Astrocyte (in vitro differentiated cells and primary cell): ENCODE measurements at regions not wholly inside any gene's neighbourhood (a gene's known extent, or its start where the extent isn't known, plus 50 kb on each side); places are given as distances from the start of the nearest gene placed in this dataset.

Experiments used
- DNase-seq: peaks from one replicate; pipeline ENCODE4 v3.0.0-alpha.2; 2010; ENCODE audit warnings: low read depth
- FAIRE-seq: peaks from 2 replicates; lab custom pipeline; 2011; peaks lifted over from hg19 to GRCh38; lab: Jason Lieb, UNC
- H2AFZ ChIP-seq: 2 replicates; pipeline ENCODE4 v1.6.0; 2012; ENCODE audit warnings: low read depth, low read length, inconsistent platforms
- H3K27ac ChIP-seq: 2 replicates; pipeline ENCODE4 v1.5.1; 2011; ENCODE audit warnings: low read depth, low read length, inconsistent platforms
- H3K27me3 ChIP-seq: 2 replicates; pipeline ENCODE4 v1.6.0; 2011; ENCODE audit warnings: low read length, inconsistent platforms; ENCODE audit not compliant: insufficient read depth
- H3K36me3 ChIP-seq: 2 replicates; pipeline ENCODE4 v1.5.1; 2011; ENCODE audit warnings: low read length, inconsistent platforms; ENCODE audit not compliant: insufficient read depth
- H3K4me1 ChIP-seq: 2 replicates; pipeline ENCODE4 v1.5.1; 2011; ENCODE audit warnings: low read length, inconsistent platforms; ENCODE audit not compliant: insufficient read depth
- H3K4me2 ChIP-seq: 2 replicates; pipeline ENCODE4 v1.6.0; 2012; ENCODE audit warnings: low read length, inconsistent platforms
- H3K4me3 ChIP-seq: 2 replicates; pipeline ENCODE4 v1.5.1; 2011; ENCODE audit warnings: low read depth, mild to moderate bottlenecking, low read length, inconsistent platforms; ENCODE audit not compliant: insufficient read depth
- H3K79me2 ChIP-seq: 2 replicates; pipeline ENCODE4 v1.6.0; 2012; ENCODE audit warnings: mild to moderate bottlenecking, low read length, inconsistent platforms; ENCODE audit not compliant: insufficient read depth
- H3K9ac ChIP-seq: 2 replicates; pipeline ENCODE4 v1.6.0; 2012; ENCODE audit warnings: mild to moderate bottlenecking, low read length, inconsistent platforms
- H3K9me3 ChIP-seq: 2 replicates; pipeline ENCODE4 v1.5.1; 2012; ENCODE audit warnings: low read depth, mild to moderate bottlenecking, low read length, inconsistent platforms; ENCODE audit not compliant: insufficient read depth
- H4K20me1 ChIP-seq: 2 replicates; pipeline ENCODE4 v1.6.0; 2012; ENCODE audit warnings: low read length, inconsistent platforms; ENCODE audit not compliant: insufficient read depth
- H3K27ac Mint-ChIP-seq: one replicate; pipeline ENCODE4 v1.8.0; 2021; ENCODE audit warnings: mild to moderate bottlenecking, mixed read lengths; ENCODE audit not compliant: unreplicated experiment
- H3K27me3 Mint-ChIP-seq: one replicate; pipeline ENCODE4 v1.8.0; 2021; ENCODE audit warnings: low read depth, mixed read lengths; ENCODE audit not compliant: unreplicated experiment
- H3K36me3 Mint-ChIP-seq: one replicate; pipeline ENCODE4 v1.8.0; 2021; ENCODE audit warnings: low read depth, mixed read lengths; ENCODE audit not compliant: unreplicated experiment
- H3K4me1 Mint-ChIP-seq: one replicate; pipeline ENCODE4 v1.8.0; 2021; ENCODE audit warnings: low read depth, mixed read lengths; ENCODE audit not compliant: unreplicated experiment
- H3K4me3 Mint-ChIP-seq: one replicate; pipeline ENCODE4 v1.8.0; 2021; ENCODE audit warnings: mild to moderate bottlenecking, moderate library complexity, mixed read lengths; ENCODE audit not compliant: unreplicated experiment
- H3K9me3 Mint-ChIP-seq: one replicate; pipeline ENCODE4 v1.8.0; 2021; ENCODE audit warnings: mild to moderate bottlenecking, mixed read lengths; ENCODE audit not compliant: unreplicated experiment
- EZH2 ChIP-seq: IDR thresholded peaks from 2 replicates; pipeline ENCODE4 v1.6.1; 2012; ENCODE audit warnings: mild to moderate bottlenecking, low read length, inconsistent platforms; ENCODE audit not compliant: insufficient read depth
- TF ChIP-seq, protein P1 (sequence below): IDR thresholded peaks from 2 replicates; pipeline ENCODE4 v1.5.1; 2011; ENCODE audit warnings: low read depth, mild to moderate bottlenecking, inconsistent platforms, low read length, moderate library complexity; ENCODE audit not compliant: insufficient read depth

DNA sequence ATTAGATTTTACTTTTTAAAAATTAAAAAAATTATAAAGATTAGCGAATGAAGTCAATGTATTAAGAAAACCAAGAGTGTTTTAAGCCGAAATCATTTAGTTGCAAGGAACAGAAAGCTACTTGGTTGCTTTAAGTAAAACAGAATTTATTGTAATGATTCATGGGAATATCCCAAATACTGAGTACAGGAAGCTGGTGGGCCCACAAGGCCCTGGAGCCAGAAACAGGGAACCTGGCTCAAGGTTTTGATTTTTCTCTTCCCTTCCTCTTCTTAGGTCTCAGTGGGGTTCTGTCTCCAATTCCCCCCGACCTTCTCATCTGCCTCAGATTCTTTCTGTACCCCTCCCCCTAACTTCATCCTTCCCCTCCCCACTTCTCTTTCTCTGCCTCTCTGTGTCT is 229.0 kb downstream of the TLE3 start:
- DNase-seq, result no peak
- peaks cover 15% of the 10 kb centered on the region for H3K9me3 Mint-ChIP-seq

DNA sequence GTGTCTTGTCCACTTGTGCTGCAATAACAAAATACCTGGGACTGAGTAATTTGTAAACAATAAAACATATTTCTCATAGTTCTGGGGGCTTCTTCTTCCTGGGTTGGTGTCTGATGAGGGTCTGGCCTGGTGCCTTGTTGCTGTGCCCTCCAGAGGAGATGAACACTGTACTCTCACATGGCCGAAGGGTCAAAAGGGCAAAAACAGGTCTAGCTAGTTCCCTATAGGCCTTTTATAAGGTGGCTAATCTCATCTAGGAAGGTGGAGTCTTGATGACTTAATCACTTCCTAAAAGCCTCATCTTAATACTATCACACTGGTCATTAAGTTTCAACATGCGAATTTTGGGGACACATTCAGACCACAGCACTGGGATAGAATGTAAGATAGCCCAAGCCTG is 228.4 kb downstream of the TLE3 start:
- Mint-ChIP-seq H3K27ac (no peak overlapping the region), H3K36me3 (no peaks in the 10 kb centered on the region), H3K4me1 (peaks cover 5% of the 10 kb centered on the region), H3K9me3 (peaks cover 18% of the 10 kb centered on the region), H3K27me3 (peaks cover 29% of the 10 kb centered on the region), H3K4me3 (no peak overlapping the region)
- DNase-seq (no peak), FAIRE-seq (no peak)
- no peak overlapping the region for H2AFZ ChIP-seq
- no peak overlapping the region for H3K9ac ChIP-seq
- H3K4me1 ChIP-seq, result no peaks in the 10 kb centered on the region
- H3K27me3 ChIP-seq, result peaks cover 2% of the 10 kb centered on the region
- no peaks in the 10 kb centered on the region for H3K79me2 ChIP-seq
- H4K20me1 ChIP-seq, result no peaks in the 10 kb centered on the region
- no peak overlapping the region for H3K4me2 ChIP-seq
- no peak overlapping the region for H3K4me3 ChIP-seq
- H3K36me3 ChIP-seq, result no peaks in the 10 kb centered on the region
- no peak for TF ChIP-seq EZH2
- TF ChIP-seq, protein P1, sequence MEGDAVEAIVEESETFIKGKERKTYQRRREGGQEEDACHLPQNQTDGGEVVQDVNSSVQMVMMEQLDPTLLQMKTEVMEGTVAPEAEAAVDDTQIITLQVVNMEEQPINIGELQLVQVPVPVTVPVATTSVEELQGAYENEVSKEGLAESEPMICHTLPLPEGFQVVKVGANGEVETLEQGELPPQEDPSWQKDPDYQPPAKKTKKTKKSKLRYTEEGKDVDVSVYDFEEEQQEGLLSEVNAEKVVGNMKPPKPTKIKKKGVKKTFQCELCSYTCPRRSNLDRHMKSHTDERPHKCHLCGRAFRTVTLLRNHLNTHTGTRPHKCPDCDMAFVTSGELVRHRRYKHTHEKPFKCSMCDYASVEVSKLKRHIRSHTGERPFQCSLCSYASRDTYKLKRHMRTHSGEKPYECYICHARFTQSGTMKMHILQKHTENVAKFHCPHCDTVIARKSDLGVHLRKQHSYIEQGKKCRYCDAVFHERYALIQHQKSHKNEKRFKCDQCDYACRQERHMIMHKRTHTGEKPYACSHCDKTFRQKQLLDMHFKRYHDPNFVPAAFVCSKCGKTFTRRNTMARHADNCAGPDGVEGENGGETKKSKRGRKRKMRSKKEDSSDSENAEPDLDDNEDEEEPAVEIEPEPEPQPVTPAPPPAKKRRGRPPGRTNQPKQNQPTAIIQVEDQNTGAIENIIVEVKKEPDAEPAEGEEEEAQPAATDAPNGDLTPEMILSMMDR, result no peak
- peaks cover 8% of the 10 kb centered on the region for H3K9me3 ChIP-seq
- no peak overlapping the region for H3K27ac ChIP-seq

More for the DNA sequence above, 229.0 kb downstream of the TLE3 start:
- H2AFZ ChIP-seq, result no peak overlapping the region
- H3K4me1 ChIP-seq, result no peaks in the 10 kb centered on the region
- no peak overlapping the region for H3K27ac Mint-ChIP-seq
- no peak overlapping the region for H3K27ac ChIP-seq
- H4K20me1 ChIP-seq, result no peaks in the 10 kb centered on the region
- H3K36me3 ChIP-seq, result no peaks in the 10 kb centered on the region
- H3K4me1 Mint-ChIP-seq, result peaks cover 5% of the 10 kb centered on the region
- H3K4me3 Mint-ChIP-seq, result no peak overlapping the region
- peaks cover 31% of the 10 kb centered on the region for H3K27me3 Mint-ChIP-seq
- FAIRE-seq, result no peak
- H3K4me3 ChIP-seq, result no peak overlapping the region
- H3K79me2 ChIP-seq, result no peaks in the 10 kb centered on the region
- no peak overlapping the region for H3K9ac ChIP-seq
- TF ChIP-seq, protein P1, result no peak
- TF ChIP-seq EZH2, result no peak
- H3K9me3 ChIP-seq, result peaks cover 3% of the 10 kb centered on the region
- H3K27me3 ChIP-seq, result peaks cover 2% of the 10 kb centered on the region
- no peaks in the 10 kb centered on the region for H3K36me3 Mint-ChIP-seq
- H3K4me2 ChIP-seq, result no peak overlapping the region

DNA sequence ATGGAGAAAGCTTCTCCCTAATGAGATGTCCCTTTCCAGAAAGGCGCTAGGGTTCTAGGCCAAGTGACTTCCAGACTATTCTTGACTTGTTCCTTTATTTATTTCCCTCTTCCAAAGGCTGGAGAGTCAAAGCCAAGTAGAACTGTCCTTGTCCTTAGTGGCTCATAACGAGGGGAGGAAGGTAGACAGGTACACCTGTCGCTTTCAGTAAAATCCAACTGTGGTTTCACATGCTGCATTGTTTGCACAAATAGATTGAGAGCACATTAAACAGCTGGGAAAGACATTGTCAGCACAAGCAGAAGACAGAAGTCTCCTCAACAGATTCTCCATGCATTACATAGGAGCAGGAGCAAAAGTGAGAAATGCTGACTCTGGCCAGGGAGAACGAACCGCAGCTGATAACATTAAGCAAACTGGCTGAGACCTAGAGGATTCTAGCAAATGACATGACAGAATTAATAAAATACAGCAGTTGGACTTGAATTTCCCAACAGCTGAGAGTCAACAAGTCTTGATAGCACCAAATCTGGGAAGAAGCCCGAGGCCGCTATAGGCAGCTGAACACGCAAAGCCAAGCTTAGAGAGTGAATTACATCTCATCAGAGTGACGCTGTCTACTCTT is 227.7 kb downstream of the TLE3 start:
- no peak overlapping the region for H3K4me2 ChIP-seq
- H3K79me2 ChIP-seq, result no peaks in the 10 kb centered on the region
- peaks cover 5% of the 10 kb centered on the region for H3K4me1 Mint-ChIP-seq
- no peak overlapping the region for H3K9ac ChIP-seq
- peaks cover 29% of the 10 kb centered on the region for H3K27me3 Mint-ChIP-seq
- DNase-seq (no peak), FAIRE-seq (no peak)
- no peaks in the 10 kb centered on the region for H3K4me1 ChIP-seq
- H3K4me3 Mint-ChIP-seq, result no peak overlapping the region
- H3K27me3 ChIP-seq, result peaks cover 2% of the 10 kb centered on the region
- H3K9me3 Mint-ChIP-seq, result peaks cover 16% of the 10 kb centered on the region
- H4K20me1 ChIP-seq, result no peaks in the 10 kb centered on the region
- H3K36me3 Mint-ChIP-seq, result peaks cover 2% of the 10 kb centered on the region
- no peak overlapping the region for H2AFZ ChIP-seq
- H3K4me3 ChIP-seq, result no peak overlapping the region
- H3K27ac Mint-ChIP-seq, result no peak overlapping the region
- H3K9me3 ChIP-seq, result peaks cover 11% of the 10 kb centered on the region
- H3K27ac ChIP-seq, result no peak overlapping the region
- TF ChIP-seq, protein P1, result no peak
- TF ChIP-seq EZH2, result no peak
- H3K36me3 ChIP-seq, result no peaks in the 10 kb centered on the region
